ENCODE measurements at regions not wholly inside any gene's neighbourhood (a gene's known extent, or its start where the extent isn't known, plus 50 kb on each side); places are given as distances from the start of the nearest gene placed in this dataset.

- H3K9me3 ChIP-seq, result no peaks in the 10 kb centered on the region
- H3K27me3 ChIP-seq, result peaks cover 9% of the 10 kb centered on the region
- no peak for TF ChIP-seq CTCF (IDR thresholded peaks at IDR 0.05)
- no peak for ATAC-seq
- intact Hi-C loops (cut with DNase I), result loop anchor here (5.0 kb wide), 1 partner anchor 285 kb away; no protein-coding TSS in a partner anchor
- H3K27ac ChIP-seq, result no peak overlapping the region
- H3K4me1 ChIP-seq, result peaks cover 20% of the 10 kb centered on the region
- H3K4me3 ChIP-seq, result no peak overlapping the region
- no peaks in the 10 kb centered on the region for H3K36me3 ChIP-seq
- DNase-seq, result peak; percentile 60
Observed at GRCh38 chr15:31486906-31487695, 160.5 kb downstream of the KLF13 start.

DNA sequence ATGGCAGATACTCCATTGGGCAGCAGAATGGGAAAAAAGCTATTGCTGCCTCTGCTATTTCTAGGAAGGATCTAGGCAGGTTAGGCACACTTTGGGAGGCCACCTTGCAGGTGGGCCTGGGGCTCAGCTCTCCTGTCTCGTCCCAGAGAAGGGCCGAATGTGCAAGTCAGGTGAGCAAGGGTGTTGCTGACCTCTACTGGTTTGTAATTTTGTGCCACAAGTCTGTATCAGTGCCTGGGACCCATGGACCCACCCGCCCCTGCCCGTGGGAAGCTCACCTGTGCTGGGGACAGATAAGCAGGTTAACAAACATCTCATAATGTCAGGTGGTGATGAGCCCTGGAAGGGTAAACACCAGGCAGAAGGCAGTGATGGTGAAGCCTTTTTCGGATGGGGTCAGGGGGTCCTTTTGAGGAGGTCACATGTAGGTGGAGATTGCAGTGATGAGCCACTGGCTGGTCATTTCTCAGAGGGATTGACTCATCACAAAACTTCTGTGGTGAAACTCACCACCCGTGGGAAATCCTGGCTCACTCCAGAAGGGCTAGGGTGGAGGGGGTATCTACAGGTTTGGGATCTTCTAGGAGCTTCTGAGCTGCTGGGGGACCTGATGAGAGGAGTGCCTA lies 161.3 kb downstream of the KLF13 start:
- H3K4me1 ChIP-seq, result peaks cover 20% of the 10 kb centered on the region
- TF ChIP-seq CTCF (IDR thresholded peaks at IDR 0.05), result no peak
- no peak overlapping the region for H3K4me3 ChIP-seq
- intact Hi-C loops (cut with DNase I), result loop anchor here (5.0 kb wide), 1 partner anchor 286 kb away; no protein-coding TSS in a partner anchor
- DNase-seq (peak; percentile 57), ATAC-seq (no peak)
- H3K9me3 ChIP-seq, result no peaks in the 10 kb centered on the region
- peak overlapping the region; percentile 55 for H3K27ac ChIP-seq
- H3K27me3 ChIP-seq, result peaks cover under 1% of the 10 kb centered on the region
- no peaks in the 10 kb centered on the region for H3K36me3 ChIP-seq

DNA sequence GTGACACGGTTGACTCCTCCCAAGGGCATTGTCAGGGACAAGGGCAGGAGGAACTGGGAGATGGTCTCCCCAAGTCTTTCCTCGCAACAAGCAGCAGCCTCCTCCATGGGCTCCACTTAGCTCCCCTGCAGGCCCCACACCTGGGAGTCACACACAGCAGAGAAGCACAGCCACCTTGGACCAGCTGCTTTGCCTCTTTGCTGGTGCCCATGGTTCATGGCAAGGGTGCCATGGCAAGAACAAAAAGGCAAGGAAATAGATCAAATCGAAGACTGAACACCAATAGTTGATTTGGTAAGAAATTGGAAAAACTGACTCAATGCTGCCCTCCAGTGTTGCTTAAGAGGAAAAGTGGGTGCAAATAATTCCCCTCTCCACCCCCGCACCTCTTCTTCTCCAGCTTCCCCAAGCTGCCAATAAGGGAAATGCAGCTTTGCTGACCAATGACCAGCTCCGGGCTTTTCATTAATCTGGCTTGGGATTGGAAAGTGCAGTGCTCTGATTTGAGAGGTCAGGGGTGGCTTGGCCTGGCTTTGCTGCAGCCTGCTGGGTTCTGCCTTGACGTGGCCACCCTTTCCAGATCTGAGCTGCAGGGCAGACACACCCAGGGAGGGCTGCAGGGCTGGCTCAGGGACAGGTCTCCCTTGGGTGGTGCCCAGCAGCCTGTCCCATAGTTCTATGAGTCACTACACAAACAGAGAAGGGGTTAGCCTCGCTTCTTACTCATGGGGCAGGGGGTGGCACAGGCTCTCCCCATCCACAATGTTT lies 162.0 kb downstream of the KLF13 start:
- Histone ChIP-seq H3K27ac (peak overlapping the region; percentile 55), H3K9me3 (no peaks in the 10 kb centered on the region), H3K27me3 (no peaks in the 10 kb centered on the region), H3K4me1 (peaks cover 20% of the 10 kb centered on the region), H3K4me3 (no peak overlapping the region), H3K36me3 (no peaks in the 10 kb centered on the region)
- peak; percentile 91 for ATAC-seq
- intact Hi-C loops (cut with DNase I), result loop anchor here (5.0 kb wide), 1 partner anchor 286 kb away; no protein-coding TSS in a partner anchor
- peak; percentile 90 for TF ChIP-seq CTCF (IDR thresholded peaks at IDR 0.05)
- peak; percentile 75 for DNase-seq

DNA sequence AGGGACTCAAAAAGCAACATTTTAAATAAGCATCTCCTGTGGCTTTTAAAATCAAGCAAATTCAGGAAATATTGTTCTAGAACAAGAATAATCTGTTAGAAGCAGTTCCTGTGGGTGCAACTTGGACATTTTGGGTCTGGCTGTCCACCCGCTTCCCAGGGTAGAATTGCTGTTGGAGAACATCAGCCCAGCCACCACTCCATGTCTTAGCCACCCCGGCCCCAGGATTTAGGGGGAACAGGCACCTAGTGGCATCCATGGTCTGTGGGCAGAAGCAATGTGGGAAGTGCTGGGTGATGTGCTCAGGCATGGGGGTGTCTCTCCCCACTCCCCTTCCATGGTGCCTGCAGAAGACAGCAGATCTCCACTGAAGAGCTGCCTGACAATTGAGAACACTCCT lies 162.6 kb downstream of the KLF13 start:
- Histone ChIP-seq H3K27me3 (no peaks in the 10 kb centered on the region), H3K4me1 (peaks cover 20% of the 10 kb centered on the region), H3K4me3 (no peak overlapping the region), H3K36me3 (no peaks in the 10 kb centered on the region), H3K9me3 (no peaks in the 10 kb centered on the region), H3K27ac (peak overlapping the region; percentile 55)
- TF ChIP-seq CTCF (IDR thresholded peaks at IDR 0.05), result no peak
- ATAC-seq, result no peak
- DNase-seq, result peak; percentile 41
- intact Hi-C loops (cut with DNase I), result loop anchor here (5.0 kb wide), 1 partner anchor 287 kb away; no protein-coding TSS in a partner anchor

DNA sequence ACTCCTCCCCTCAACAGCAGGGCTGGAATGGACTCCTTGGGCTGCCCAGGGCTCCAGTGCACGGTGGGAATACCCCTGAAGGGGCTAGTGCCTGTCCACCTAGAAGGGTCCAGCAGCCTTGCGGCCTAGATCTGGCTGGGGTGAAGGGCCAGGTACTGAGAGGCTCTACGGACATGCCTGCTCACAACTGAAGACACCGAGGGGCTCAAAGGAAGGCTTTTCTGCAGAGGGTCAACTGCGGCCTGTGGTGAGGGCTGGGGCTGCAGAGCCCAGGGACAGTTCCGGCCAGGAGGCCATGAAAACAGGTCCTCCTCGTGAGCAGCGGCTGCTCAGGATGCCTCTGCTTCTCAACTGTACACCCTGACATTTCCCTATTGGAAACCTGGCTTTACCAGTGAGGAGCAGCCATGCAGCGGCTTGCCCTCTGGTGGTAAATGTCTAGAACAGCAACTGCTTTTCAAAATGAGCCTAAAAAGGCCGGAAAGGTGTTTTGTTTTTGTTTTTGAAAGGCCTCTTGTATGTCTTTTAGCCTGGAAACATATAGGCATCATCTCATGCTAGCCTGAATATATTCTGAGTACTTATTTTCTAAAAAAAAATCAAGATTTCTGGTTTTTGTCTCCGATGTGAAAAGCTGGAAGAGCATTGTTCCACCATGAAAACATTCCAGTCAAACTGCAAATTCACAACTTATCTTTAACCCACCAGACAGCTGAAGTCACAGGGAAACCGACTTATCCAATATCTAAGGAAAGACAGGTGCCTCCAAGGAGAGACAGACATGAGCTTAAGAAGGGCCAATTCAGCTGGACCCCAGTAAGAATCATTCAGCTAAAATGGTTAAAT lies 163.4 kb downstream of the KLF13 start:
- Histone ChIP-seq H3K4me3 (no peak overlapping the region), H3K9me3 (no peaks in the 10 kb centered on the region), H3K27ac (no peak overlapping the region), H3K4me1 (peaks cover 20% of the 10 kb centered on the region), H3K27me3 (no peaks in the 10 kb centered on the region), H3K36me3 (no peaks in the 10 kb centered on the region)
- peak; percentile 67 for DNase-seq
- ATAC-seq, result peak; percentile 79
- TF ChIP-seq CTCF (IDR thresholded peaks at IDR 0.05), result peak; percentile 91
- intact Hi-C loops (cut with DNase I), result loop anchor here (5.0 kb wide), 1 partner anchor 288 kb away; no protein-coding TSS in a partner anchor
